Esophagus muscularis mucosa (tissue), 4 donors: ENCODE measurements at regions not wholly inside any gene's neighbourhood (a gene's known extent, or its start where the extent isn't known, plus 50 kb on each side); places are given as distances from the start of the nearest gene placed in this dataset.

ENCODE experiments used
- CTCF ChIP-seq, 3 experiments: fragments of 200-600 bp in 2 of 3; fragments of 450-650 bp in 1 of 3; sonication (generic) in 2 of 3; IDR thresholded peaks; one replicate each; pipeline ENCODE4 v1.5.1; 2017 to 2019; ENCODE audit warnings: antibody characterized with exemption in 3 of 3, mild to moderate bottlenecking in 2 of 3, moderate library complexity in 1 of 3
- EP300 ChIP-seq: sonication (generic); formaldehyde crosslinking; IDR thresholded peaks from one replicate; pipeline ENCODE4 v1.6.1; 2017; ENCODE audit warnings: antibody characterized with exemption
- POLR2AphosphoS5 ChIP-seq, 2 donors: sonication (generic); formaldehyde crosslinking; IDR thresholded peaks; one replicate each; pipeline ENCODE4 v1.6.1; 2017; ENCODE audit warnings: antibody characterized with exemption in 2 of 2

GRCh38 chr15:95016511-95017229 lies 785.3 kb downstream of the MCTP2 start:
- no peak for TF ChIP-seq CTCF (IDR thresholded peaks at IDR 0.05)
- no peak for TF ChIP-seq POLR2AphosphoS5 (IDR thresholded peaks at IDR 0.05)
- no peak for TF ChIP-seq EP300
